ES-I3 (cell line): ENCODE measurements at regions not wholly inside any gene's neighbourhood (a gene's known extent, or its start where the extent isn't known, plus 50 kb on each side); places are given as distances from the start of the nearest gene placed in this dataset.
"Not testable (repeated sequence)": the region's sequence is repeated elsewhere in the genome, so short reads cannot be mapped to it uniquely, and the experiment has no call there.

Source experiments
- H3K36me3 ChIP-seq: 2 replicates; pipeline ENCODE4 v1.6.1; 2013; ENCODE audit warnings: mild to moderate bottlenecking, low read length, control low read depth, moderate library complexity; ENCODE audit not compliant: insufficient read depth
- H3K4me1 ChIP-seq: 2 replicates; pipeline ENCODE4 v1.6.1; 2013; ENCODE audit warnings: mild to moderate bottlenecking, control low read depth, low read length; ENCODE audit not compliant: insufficient read depth
- H3K9ac ChIP-seq: 2 replicates; pipeline ENCODE4 v1.6.1; 2013; ENCODE audit warnings: low read depth, mild to moderate bottlenecking, low read length, moderate library complexity
- H3K9me3 ChIP-seq: 2 replicates; pipeline ENCODE4 v1.6.1; 2013; ENCODE audit warnings: mild to moderate bottlenecking, low read length, moderate library complexity; ENCODE audit not compliant: control insufficient read depth, insufficient read depth

GRCh38 chr15:98549741-98550140 lies 98.6 kb upstream of the IGF1R start:
- H3K4me1 ChIP-seq: peaks cover 11% of the 10 kb centered on the region; the same call in 1 of the 2 replicates
- no peaks in the 10 kb centered on the region for H3K36me3 ChIP-seq
- no peaks in the 10 kb centered on the region for H3K9me3 ChIP-seq
- H3K9ac ChIP-seq: no peak overlapping the region

- H3K36me3 ChIP-seq, H3K9me3 ChIP-seq, H3K9ac ChIP-seq: not testable (repeated sequence)
- peaks cover 11% of the 10 kb centered on the region; the same call in 1 of the 2 replicates for H3K4me1 ChIP-seq
Measured at GRCh38 chr15:98550363-98550762, 98.0 kb upstream of the IGF1R start.

- Histone ChIP-seq H3K36me3 (no peaks in the 10 kb centered on the region), H3K9me3 (no peaks in the 10 kb centered on the region), H3K9ac (peak overlapping the region; percentile 17), H3K4me1 (peaks cover 16% of the 10 kb centered on the region; the same call in 1 of the 2 replicates)
Measured at GRCh38 chr15:98551936-98552562, 96.3 kb upstream of the IGF1R start.

- Histone ChIP-seq H3K4me1 (peaks cover 19% of the 10 kb centered on the region; the same call in 1 of the 2 replicates), H3K9ac (no peak overlapping the region), H3K36me3 (no peaks in the 10 kb centered on the region), H3K9me3 (no peaks in the 10 kb centered on the region)
Measured at GRCh38 chr15:98554272-98555172, 93.8 kb upstream of the IGF1R start.

GRCh38 chr15:98555173-98555515 lies 93.2 kb upstream of the IGF1R start:
- Histone ChIP-seq H3K9me3 (no peaks in the 10 kb centered on the region), H3K4me1 (peaks cover 19% of the 10 kb centered on the region; the same call in 1 of the 2 replicates), H3K36me3 (no peaks in the 10 kb centered on the region), H3K9ac (no peak overlapping the region)

GRCh38 chr15:98556321-98556720 lies 92.0 kb upstream of the IGF1R start:
- no peaks in the 10 kb centered on the region for H3K36me3 ChIP-seq
- H3K9me3 ChIP-seq: no peaks in the 10 kb centered on the region
- peaks cover 19% of the 10 kb centered on the region; the same call in 1 of the 2 replicates for H3K4me1 ChIP-seq
- no peak overlapping the region for H3K9ac ChIP-seq

- Histone ChIP-seq H3K4me1 (peaks cover 12% of the 10 kb centered on the region; the same call in 1 of the 2 replicates), H3K9me3 (no peaks in the 10 kb centered on the region), H3K9ac (no peak overlapping the region), H3K36me3 (no peaks in the 10 kb centered on the region)
Measured at GRCh38 chr15:98560338-98560737, 88.0 kb upstream of the IGF1R start.

- Histone ChIP-seq H3K4me1 (peaks cover 10% of the 10 kb centered on the region; the same call in 1 of the 2 replicates), H3K36me3 (no peaks in the 10 kb centered on the region), H3K9ac (no peak overlapping the region), H3K9me3 (no peaks in the 10 kb centered on the region)
Measured at GRCh38 chr15:98561169-98561941, 87.0 kb upstream of the IGF1R start.

GRCh38 chr15:98562331-98562937 lies 85.9 kb upstream of the IGF1R start:
- no peaks in the 10 kb centered on the region for H3K9me3 ChIP-seq
- H3K36me3 ChIP-seq: no peaks in the 10 kb centered on the region
- H3K9ac ChIP-seq: no peak overlapping the region
- no peaks in the 10 kb centered on the region for H3K4me1 ChIP-seq

GRCh38 chr15:98565566-98565965 lies 82.8 kb upstream of the IGF1R start:
- no peaks in the 10 kb centered on the region for H3K36me3 ChIP-seq
- H3K9me3 ChIP-seq: no peaks in the 10 kb centered on the region
- H3K4me1 ChIP-seq: no peaks in the 10 kb centered on the region
- no peak overlapping the region for H3K9ac ChIP-seq

GRCh38 chr15:98567951-98568350 lies 80.4 kb upstream of the IGF1R start:
- H3K9me3 ChIP-seq: no peaks in the 10 kb centered on the region
- no peak overlapping the region for H3K9ac ChIP-seq
- no peaks in the 10 kb centered on the region for H3K36me3 ChIP-seq

GRCh38 chr15:98568382-98569017 lies 79.8 kb upstream of the IGF1R start:
- no peak overlapping the region for H3K9ac ChIP-seq
- H3K4me1 ChIP-seq: no peaks in the 10 kb centered on the region
- no peaks in the 10 kb centered on the region for H3K9me3 ChIP-seq
- H3K36me3 ChIP-seq: no peaks in the 10 kb centered on the region

More at GRCh38 chr15:98567951-98568350, 80.4 kb upstream of the IGF1R start:
- no peaks in the 10 kb centered on the region for H3K4me1 ChIP-seq

GRCh38 chr15:98570119-98570518 lies 78.2 kb upstream of the IGF1R start:
- Histone ChIP-seq H3K9me3 (no peaks in the 10 kb centered on the region), H3K9ac (no peak overlapping the region), H3K4me1 (no peaks in the 10 kb centered on the region), H3K36me3 (no peaks in the 10 kb centered on the region)
